Prostate gland (tissue), 2 donors: ENCODE measurements at regions not wholly inside any gene's neighbourhood (a gene's known extent, or its start where the extent isn't known, plus 50 kb on each side); places are given as distances from the start of the nearest gene placed in this dataset.

Source experiments
- CTCF ChIP-seq, 4 experiments: fragments of 200-600 bp in 2 of 4; fragments of 450-650 bp in 2 of 4; sonication (generic) in 2 of 4; IDR thresholded peaks; 1 replicate in 3 of 4; 2 replicates in 1 of 4; pipeline ENCODE4 v1.5.1; 2016 to 2019; ENCODE audit warnings: antibody characterized with exemption in 4 of 4, mild to moderate bottlenecking in 2 of 4, moderate library complexity in 2 of 4
- POLR2A ChIP-seq: fragments of 450-650 bp; IDR thresholded peaks from one replicate; pipeline ENCODE4 v1.6.1; 2016; ENCODE audit warnings: antibody characterized with exemption, mild to moderate bottlenecking

DNA sequence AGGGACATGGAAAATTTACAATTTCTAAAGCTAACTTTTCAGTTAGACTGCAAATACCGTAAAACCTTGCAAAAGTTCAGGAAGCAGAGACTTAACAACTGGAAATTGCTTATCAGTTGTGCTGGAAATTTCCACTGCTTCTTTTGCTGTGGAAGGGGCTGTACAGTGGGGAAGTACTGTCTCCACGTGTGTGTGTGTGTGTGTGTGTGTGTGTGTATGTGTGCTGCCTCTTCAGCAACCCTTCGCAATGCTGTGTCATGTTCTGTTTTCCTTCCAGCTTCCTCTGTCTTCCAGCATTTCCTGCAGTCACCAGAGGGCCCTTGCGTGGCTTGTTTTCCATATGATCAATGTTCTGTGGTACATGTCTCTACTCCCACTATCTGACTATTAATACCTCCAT, 87.5 kb upstream of the RANBP3L start:
- TF ChIP-seq POLR2A (no peak), CTCF (IDR thresholded peaks at IDR 0.05) (no peak)
